GM21619 (cell line): ENCODE measurements at regions not wholly inside any gene's neighbourhood (a gene's known extent, or its start where the extent isn't known, plus 50 kb on each side); places are given as distances from the start of the nearest gene placed in this dataset.

Experiments used
- ATAC-seq: cut with Tn5 transposase; IDR thresholded peaks from one replicate; pipeline ENCODE4 v1.9.1; 2021; ENCODE audit not compliant: unreplicated experiment

DNA sequence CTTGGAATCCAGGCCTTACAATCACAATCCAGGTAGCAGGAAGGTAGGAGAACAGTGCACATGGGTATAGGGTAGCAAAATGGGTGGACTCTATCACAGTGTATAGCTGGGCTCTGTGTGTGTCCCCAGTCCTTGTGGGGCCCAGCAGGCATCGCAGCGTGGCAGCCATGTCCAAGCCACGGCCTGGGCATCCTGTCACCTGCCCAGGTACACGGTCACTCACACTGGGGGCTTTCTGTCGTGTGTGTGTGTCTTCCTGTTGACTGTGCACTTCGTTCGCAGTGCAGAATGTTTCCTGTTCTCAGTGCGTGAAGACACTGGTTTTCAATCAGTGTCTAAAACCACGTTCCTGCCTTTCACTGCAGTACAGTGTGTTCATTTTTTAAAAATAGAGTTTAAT, 523.2 kb upstream of the JARID2 start:
- no peak for ATAC-seq

GRCh38 chr6:14723535-14724086, 522.3 kb upstream of the JARID2 start:
- no peak for ATAC-seq

DNA sequence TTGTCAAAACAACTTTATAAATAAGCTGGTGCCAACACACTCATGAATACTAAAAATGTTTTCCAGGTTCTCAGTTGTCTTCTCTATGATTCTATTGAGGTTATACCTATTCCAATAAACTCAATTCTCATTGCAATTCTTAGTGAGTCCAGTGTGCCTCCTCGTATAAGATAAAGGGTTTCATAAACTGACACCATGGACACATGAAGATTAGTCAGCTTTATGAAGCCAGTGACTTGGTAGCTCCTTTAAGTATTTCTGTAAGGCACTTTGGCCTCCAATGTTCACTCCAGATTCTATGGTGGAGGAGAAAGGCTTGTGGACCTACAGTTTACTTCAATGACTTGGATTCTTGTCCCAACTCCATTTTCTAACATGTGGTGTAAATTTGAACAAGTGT, 521.3 kb upstream of the JARID2 start:
- no peak for ATAC-seq

DNA sequence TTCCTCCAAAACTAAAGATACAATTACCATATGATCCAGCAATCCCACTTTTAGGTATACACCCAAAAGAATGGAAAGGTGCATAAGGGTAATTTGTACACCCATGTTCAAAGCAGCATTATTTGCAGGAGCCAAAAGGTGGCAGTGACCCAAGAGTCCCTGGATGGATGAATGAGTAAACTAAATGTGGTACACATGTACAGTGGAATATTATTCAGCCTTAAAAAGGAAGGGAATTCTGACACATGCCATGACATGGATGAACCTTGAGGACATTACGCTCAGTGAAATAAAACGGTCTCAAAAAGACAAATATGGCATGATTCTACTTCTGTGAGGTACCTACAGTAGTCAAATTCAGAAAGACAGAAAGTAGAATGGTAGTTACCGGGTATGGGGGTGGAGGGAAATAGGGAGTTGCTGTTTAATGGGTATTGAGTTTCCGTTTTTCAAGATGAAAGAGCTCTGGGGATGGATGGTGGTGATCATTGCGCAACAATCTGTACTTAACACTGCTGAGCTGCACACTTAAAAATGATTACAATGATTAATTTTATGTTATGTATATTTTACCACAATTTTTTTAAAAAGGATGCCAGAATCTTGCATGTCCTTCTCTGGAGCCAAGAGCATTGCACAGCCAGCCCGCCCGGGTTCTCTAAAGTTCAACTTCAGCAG, 518.9 kb upstream of the JARID2 start:
- ATAC-seq, result no peak

GRCh38 chr6:14727494-14728395, 518.1 kb upstream of the JARID2 start:
- no peak for ATAC-seq

DNA sequence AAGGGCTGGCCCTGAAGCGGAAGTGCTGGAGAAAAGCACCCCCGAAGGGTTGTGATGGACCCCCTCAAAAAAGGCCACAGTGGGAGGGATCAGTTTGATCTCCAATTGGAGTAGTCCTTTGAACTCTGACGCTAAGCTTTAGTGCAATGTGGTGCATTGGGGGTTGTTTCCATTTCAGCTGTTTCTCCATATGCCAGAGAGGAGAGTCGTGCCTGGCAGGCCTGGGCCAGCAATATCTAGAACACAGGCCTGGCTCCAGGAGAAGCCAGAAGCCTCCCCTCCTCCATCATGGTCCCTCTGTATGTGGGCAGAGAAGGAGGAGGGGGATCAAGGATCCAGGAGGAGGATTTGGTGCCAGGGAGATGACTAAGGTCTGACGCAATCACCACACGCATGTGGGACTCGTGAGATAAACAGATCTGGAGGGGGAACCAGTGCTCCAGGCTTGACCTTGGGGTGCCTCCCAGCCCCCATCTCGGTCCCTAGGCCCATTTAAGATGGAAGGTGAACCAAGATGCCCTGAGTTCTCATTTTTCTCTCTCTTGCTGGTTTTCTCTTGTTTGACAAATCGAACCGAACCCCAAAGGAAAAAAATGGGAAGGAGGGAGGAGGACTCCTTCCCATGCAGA, 517.4 kb upstream of the JARID2 start:
- no peak for ATAC-seq

- ATAC-seq, result no peak
These were observed 516.6 kb upstream of the JARID2 start for GRCh38 chr6:14729129-14729871.

- no peak for ATAC-seq
These were observed 515.2 kb upstream of the JARID2 start for GRCh38 chr6:14730654-14731053.

DNA sequence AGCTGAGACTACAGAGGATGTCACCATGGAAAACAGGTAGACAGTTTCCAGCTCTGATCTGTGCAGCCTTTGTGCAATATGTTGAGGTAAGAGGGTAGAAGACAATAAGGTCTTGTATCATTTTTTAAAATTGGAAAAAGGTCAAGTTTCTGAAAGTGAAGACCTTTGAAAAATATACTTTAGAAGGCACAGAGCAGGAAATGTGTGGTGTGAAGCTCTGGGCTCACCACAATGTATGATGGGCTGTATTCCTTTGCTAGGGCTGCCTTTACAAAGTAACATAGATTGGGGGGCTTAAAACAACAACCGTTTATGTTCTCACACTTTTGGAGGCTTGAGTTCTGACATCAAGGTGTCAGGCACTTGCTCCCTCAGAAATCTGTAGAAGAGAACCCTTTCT, 514.3 kb upstream of the JARID2 start:
- ATAC-seq, result no peak

GRCh38 chr6:14732226-14732843, 513.5 kb upstream of the JARID2 start:
- no peak for ATAC-seq

GRCh38 chr6:14732844-14733757, 512.8 kb upstream of the JARID2 start:
- no peak for ATAC-seq

DNA sequence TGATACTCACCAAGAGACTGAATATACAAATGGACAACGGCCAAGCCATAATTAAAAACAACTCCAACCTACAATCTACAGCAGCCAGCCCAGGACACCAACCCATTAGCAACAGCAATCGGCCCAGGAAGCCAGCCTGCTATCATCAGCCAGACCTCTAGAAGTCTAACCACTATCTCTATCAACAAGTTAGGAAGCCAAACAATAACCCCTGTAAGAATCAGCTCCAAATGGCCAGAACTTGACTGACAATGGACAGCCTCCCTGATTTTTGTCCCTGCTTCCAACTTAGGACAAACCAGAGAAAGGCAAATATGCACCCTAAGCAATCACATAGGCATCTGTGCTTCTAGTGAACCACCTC, 511.8 kb upstream of the JARID2 start:
- no peak for ATAC-seq

- peak; percentile 87 for ATAC-seq
These were observed 511.2 kb upstream of the JARID2 start for GRCh38 chr6:14734416-14735340.

GRCh38 chr6:14735956-14736486, 509.8 kb upstream of the JARID2 start:
- no peak for ATAC-seq

GRCh38 chr6:14736554-14736953, 509.3 kb upstream of the JARID2 start:
- ATAC-seq, result no peak

- no peak for ATAC-seq
These were observed 507.4 kb upstream of the JARID2 start for GRCh38 chr6:14738497-14738896.

DNA sequence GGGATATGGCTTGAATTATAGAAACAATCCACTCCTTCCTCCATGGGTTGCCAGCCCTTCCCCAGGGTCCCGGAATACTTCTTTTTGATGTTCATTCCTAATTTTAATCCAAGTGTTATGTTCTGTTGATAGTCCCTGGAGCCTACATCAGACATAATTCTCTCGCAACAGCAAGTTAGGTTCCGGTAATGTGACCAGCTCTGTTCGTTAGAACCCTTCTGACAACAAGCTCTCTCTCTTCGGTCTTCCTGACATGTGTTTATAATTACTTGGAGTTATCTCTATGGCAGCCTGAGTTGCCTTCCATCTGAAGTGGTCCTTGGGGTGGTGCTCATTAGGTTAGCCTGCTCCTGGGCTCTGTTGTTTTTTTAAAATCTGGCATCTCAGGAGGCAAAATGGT, 506.9 kb upstream of the JARID2 start:
- no peak for ATAC-seq

DNA sequence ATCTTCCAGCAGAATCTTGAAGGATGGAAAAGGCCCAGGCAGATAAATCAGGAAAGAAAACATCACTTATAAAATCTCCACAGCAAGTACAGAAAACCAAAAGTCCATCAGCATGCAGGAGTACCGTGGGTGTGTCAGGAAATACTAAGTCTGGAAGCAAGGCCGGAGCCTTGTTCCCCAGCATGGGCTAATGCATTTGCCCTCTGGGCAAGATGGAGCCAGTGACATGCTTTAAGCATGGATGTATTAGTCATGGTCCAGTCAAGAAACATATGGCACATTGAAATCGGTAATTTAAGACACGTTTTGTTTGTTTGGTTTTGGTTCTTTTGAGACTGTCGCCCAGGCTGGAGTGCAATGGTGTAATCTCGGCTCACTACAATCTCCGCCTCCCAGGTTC, 506.0 kb upstream of the JARID2 start:
- no peak for ATAC-seq
